ENCODE measurements at regions not wholly inside any gene's neighbourhood (a gene's known extent, or its start where the extent isn't known, plus 50 kb on each side); places are given as distances from the start of the nearest gene placed in this dataset.

DNA sequence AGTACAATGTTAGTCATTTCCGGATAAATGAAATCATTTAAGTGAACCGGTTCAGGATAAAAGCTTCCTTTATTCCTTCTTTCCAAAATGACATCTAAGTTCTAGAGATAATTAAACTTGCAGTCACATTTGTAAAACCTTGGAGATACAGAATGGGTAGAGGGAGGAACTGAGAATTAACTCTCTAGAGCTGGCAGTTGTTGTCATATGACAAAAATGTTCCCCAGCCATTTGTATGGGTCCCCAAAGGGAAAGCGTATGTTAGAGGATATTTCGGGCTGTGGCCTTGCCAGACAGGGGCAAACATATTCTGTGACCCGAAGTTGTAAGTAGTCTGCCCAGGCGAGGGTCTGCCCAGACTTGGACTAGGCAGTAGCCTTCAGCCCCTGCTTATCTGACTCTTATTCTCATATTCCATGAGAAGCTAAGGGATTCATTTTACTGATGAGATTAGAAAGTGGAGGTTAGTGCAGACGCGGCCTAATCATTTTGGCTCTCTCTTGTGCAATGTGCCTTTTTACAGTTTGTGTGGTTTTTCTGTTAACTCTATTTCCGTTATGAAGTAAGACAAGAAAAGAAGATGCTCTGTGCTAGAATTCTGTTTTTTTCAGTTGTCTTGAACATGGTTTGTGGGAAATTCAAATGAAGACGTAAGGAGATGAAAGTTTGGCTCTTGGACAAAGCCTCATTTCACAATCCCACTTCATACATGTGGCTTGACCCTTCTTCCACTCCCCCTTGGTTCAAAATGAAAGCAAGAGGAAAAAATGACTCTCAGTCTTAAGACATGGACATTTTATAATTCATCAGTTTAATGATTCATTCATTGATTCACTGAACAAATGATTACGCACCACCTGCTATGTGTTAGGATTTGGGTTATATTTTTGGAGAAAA, 2394.2 kb upstream of the AGA start:
- no peak for DNase-seq (ENCODE audit: low read depth, low spot score)
- TF ChIP-seq, protein P1, sequence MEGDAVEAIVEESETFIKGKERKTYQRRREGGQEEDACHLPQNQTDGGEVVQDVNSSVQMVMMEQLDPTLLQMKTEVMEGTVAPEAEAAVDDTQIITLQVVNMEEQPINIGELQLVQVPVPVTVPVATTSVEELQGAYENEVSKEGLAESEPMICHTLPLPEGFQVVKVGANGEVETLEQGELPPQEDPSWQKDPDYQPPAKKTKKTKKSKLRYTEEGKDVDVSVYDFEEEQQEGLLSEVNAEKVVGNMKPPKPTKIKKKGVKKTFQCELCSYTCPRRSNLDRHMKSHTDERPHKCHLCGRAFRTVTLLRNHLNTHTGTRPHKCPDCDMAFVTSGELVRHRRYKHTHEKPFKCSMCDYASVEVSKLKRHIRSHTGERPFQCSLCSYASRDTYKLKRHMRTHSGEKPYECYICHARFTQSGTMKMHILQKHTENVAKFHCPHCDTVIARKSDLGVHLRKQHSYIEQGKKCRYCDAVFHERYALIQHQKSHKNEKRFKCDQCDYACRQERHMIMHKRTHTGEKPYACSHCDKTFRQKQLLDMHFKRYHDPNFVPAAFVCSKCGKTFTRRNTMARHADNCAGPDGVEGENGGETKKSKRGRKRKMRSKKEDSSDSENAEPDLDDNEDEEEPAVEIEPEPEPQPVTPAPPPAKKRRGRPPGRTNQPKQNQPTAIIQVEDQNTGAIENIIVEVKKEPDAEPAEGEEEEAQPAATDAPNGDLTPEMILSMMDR (IDR thresholded peaks at IDR 0.05; ENCODE audit: low read depth, low read length) = no peak
- H3K4me3 ChIP-seq (ENCODE audit: low read depth, low read length) = no peak overlapping the region
- in situ Hi-C loops (cut with HindIII; ENCODE audit: low sequenced_read_pairs) = no loop called here

GRCh38 chr4:179843370-179843769, 2399.8 kb upstream of the TENM3 start:
- in situ Hi-C loops (cut with HindIII; ENCODE audit: low sequenced_read_pairs) = no loop called here
- TF ChIP-seq, protein P1 (IDR thresholded peaks at IDR 0.05; ENCODE audit: low read depth, low read length) = no peak
- DNase-seq (ENCODE audit: low read depth, low spot score) = peak; percentile 1
- H3K4me3 ChIP-seq (ENCODE audit: low read depth, low read length) = no peak overlapping the region

GRCh38 chr4:179855469-179855868, 2387.7 kb upstream of the TENM3 start:
- no peak overlapping the region for H3K4me3 ChIP-seq (ENCODE audit: low read depth, low read length)
- in situ Hi-C loops (cut with HindIII; ENCODE audit: low sequenced_read_pairs) = no loop called here
- no peak for DNase-seq (ENCODE audit: low read depth, low spot score)
- TF ChIP-seq, protein P1 (IDR thresholded peaks at IDR 0.05; ENCODE audit: low read depth, low read length) = no peak

DNA sequence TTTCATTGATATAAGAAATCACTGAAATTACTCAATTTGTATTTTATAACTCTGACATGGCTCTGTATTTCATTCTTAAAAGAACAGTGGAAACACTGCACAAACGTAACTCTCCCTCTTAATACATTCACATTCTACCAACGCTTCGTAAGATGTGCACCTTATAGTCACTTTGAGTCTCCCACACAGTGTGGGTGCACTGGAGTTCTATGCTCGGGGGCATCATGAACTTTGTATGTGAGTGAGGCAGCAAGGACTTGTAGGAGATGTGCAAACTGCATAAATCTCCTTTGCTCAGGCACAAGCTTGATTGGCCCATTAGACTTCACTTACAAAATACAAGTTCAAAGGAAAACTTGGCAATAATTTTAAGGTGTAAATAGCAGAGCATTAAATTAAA, 2385.0 kb upstream of the TENM3 start:
- in situ Hi-C loops (cut with HindIII; ENCODE audit: low sequenced_read_pairs) = no loop called here
- TF ChIP-seq, protein P1 (IDR thresholded peaks at IDR 0.05; ENCODE audit: low read depth, low read length) = no peak
- no peak overlapping the region for H3K4me3 ChIP-seq (ENCODE audit: low read depth, low read length)

DNA sequence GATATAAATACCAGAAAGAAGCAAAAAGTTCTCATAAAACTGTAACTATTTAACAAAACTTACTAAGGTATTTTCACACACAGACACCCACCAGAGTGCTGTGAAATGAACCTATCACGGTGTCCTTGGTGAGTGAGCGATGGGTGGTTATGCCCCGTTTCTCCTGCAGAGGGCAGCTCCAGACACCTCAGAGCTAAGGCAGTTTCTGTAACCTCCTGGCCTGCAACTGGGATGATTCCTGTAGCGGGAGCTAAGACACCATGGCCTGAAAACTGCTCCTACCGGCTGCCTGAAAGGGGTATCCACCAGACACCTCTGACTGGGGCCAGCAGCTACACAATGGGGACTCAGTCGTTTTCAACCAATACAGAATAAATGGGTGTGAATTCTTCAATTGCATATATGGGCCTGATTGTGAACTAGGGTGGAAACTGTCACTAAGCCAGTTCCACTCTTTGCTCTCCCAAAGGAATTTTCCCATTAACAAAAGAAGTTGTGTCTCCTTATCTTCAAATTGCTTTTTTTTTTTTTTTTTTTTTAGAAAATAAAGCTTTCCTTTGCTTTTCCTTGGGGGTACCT, 2375.8 kb upstream of the TENM3 start:
- H3K4me3 ChIP-seq (ENCODE audit: low read depth, low read length) = no peak overlapping the region
- DNase-seq (ENCODE audit: low read depth, low spot score) = peak; percentile 22
- in situ Hi-C loops (cut with HindIII; ENCODE audit: low sequenced_read_pairs) = no loop called here
- TF ChIP-seq, protein P1 (IDR thresholded peaks at IDR 0.05; ENCODE audit: low read depth, low read length) = peak; percentile 72

More for the DNA sequence above, 2385.0 kb upstream of the TENM3 start:
- DNase-seq (ENCODE audit: low read depth, low spot score) = no peak

- no peak overlapping the region for H3K4me3 ChIP-seq (ENCODE audit: low read depth, low read length)
- TF ChIP-seq, protein P1 (IDR thresholded peaks at IDR 0.05; ENCODE audit: low read depth, low read length) = no peak
- no peak for DNase-seq (ENCODE audit: low read depth, low spot score)
- in situ Hi-C loops (cut with HindIII; ENCODE audit: low sequenced_read_pairs) = no loop called here
Measured at GRCh38 chr4:179871726-179872125, 2371.5 kb upstream of the TENM3 start.

All from astrocyte of the spinal cord (primary cell).